SK-N-MC (cell line): ENCODE measurements at regions not wholly inside any gene's neighbourhood (a gene's known extent, or its start where the extent isn't known, plus 50 kb on each side); places are given as distances from the start of the nearest gene placed in this dataset.

Experiments used
- EZH2 ChIP-seq: fragments of 200-600 bp; sonication (generic); IDR thresholded peaks from one replicate; pipeline ENCODE4 v1.6.1; 2017; ENCODE audit warnings: antibody characterized with exemption
- FOXP2 ChIP-seq: optimal IDR thresholded peaks from 2 replicates; pipeline ENCODE3; 2011; ENCODE audit warnings: mild to moderate bottlenecking, moderate library complexity; ENCODE audit not compliant: insufficient read depth; ENCODE audit errors: extremely low read length, control extremely low read depth
- POLR2AphosphoS5 ChIP-seq: IDR thresholded peaks from 2 replicates; pipeline ENCODE4 v1.6.1; 2012; ENCODE audit warnings: mild to moderate bottlenecking, low read depth, low read length, borderline replicate concordance

- TF ChIP-seq POLR2AphosphoS5 (no peak), EZH2 (no peak), FOXP2 (no peak)
Observed at GRCh38 chr13:97542102-97542685, 108.2 kb downstream of the RAP2A start.
